ENCODE measurements at regions not wholly inside any gene's neighbourhood (a gene's known extent, or its start where the extent isn't known, plus 50 kb on each side); places are given as distances from the start of the nearest gene placed in this dataset.
A peak's percentile ranks its signal among the peaks of the same experiment; 100 is the strongest.

DNA sequence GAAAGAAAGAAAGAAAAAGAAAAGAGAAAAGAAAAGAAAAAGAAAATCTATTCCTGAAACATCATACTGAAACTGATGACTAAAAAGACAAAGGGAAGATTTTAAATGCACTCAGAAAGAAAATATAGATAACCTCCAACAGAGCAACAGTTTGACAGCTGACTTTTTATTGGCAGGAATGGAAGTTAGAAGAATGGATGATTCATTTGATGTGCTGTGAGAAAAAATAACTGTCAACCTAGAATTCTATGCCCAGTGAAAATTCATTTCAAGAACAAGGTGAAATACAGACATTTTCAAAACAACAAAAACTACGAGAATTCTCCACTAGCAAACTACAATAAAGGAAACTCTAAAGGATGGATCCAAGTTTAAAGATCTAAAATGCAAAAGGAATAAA lies 50.5 kb upstream of the HSPA12A start:
- DNase-seq (ENCODE audit: low read depth in 2 of 2), result no peak

DNA sequence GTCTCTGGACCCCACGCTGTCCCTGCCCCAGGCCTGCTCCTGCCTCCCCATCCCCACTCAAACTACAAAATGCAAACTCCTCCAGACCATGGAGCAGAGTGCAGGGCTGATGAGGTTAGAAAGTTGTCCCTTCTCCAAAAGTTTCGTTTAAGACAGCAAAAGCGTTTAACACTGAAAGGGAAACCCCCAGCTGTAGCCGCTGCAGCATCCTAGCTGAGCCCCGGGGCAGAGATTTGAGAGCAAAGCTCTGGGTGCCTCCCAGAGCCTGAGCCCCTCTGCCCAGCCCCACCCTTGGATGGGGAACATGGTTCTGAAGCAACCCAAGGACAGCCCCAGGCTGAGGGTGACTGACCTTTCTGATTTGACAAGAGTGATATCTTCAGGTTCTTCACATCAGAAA lies 52.8 kb upstream of the ENO4 start:
- DNase-seq (ENCODE audit: low read depth in 2 of 2), result no peak

DNA sequence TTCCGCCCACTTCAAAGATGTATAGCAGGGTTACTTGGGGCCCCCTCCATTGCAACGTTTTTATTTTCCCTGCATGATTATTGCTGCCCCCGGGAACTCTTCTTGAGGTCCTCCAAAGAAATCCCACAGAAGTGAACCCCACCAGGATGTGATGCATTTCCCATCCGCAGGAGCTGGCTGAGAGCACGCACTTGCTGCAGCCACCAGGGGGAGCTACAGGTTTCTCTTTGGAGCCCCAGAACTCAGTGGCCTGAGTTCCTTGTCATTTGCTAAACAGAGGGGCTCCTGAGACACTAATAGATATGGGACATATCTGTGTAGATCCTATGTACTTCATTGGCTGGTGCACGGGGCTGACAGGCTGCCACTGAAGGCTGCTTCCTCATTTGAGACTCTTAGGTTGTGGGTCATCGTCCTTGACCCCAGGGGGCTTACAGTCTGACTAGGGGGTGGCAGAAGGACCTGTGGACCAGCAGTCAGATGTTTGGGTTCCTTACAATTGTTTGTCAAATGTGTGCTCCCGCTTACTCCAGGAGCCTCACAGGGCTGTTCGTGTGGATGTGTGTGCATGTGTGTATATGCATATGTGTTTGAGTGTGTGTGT lies 52.3 kb upstream of the ENO4 start:
- DNase-seq (ENCODE audit: low read depth in 2 of 2), result peak; percentile 37 to 51

DNA sequence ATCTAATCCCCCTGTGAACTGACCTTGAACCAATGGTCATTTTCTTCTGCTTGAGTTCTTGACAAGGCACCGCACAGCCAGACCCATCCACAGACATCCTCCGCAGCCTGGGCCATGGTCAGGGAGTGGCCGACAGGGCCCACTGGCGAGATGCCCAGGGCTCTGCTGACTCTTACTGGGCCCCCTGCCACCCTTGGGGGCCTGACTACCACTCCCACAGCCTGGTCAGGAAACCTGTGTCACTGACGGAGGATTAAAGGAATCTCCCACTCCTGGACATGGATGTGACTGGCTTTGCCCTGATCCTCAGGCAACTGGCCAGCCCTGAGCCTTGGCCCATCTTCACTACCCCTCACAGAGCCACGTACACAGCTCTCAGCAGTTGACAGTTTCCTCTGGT lies 50.4 kb upstream of the ENO4 start:
- no peak for DNase-seq (ENCODE audit: low read depth in 2 of 2)
